Subcutaneous abdominal adipose tissue (tissue), 5 donors: ENCODE measurements at regions not wholly inside any gene's neighbourhood (a gene's known extent, or its start where the extent isn't known, plus 50 kb on each side); places are given as distances from the start of the nearest gene placed in this dataset.

ENCODE experiments used
- H3K27ac ChIP-seq: one replicate; pipeline ENCODE4 v1.7.0; 2013; ENCODE audit warnings: low read depth, mild to moderate bottlenecking, inconsistent platforms, low read length, moderate library complexity
- H3K27me3 ChIP-seq, 5 donors: one replicate each; pipeline ENCODE4 v1.7.0; 2013; ENCODE audit warnings: low read length in 5 of 5, inconsistent platforms in 1 of 5; ENCODE audit not compliant: control insufficient read depth in 5 of 5, insufficient read depth in 4 of 5
- H3K36me3 ChIP-seq, 5 donors: one replicate each; pipeline ENCODE4 v1.7.0; 2013; ENCODE audit warnings: low read length in 5 of 5; ENCODE audit not compliant: control insufficient read depth in 5 of 5, insufficient read depth in 5 of 5
- H3K4me1 ChIP-seq, 5 donors: one replicate each; pipeline ENCODE4 v1.7.0; 2013; ENCODE audit warnings: low read length in 5 of 5, mild to moderate bottlenecking in 3 of 5, moderate library complexity in 1 of 5; ENCODE audit not compliant: control insufficient read depth in 5 of 5, insufficient read depth in 5 of 5
- H3K4me3 ChIP-seq, 5 donors: one replicate each; pipeline ENCODE4 v1.7.0; 2013; ENCODE audit warnings: low read length in 5 of 5, low read depth in 1 of 5
- H3K9ac ChIP-seq, 5 donors: one replicate each; pipeline ENCODE4 v1.7.0; 2013; ENCODE audit warnings: low read length in 5 of 5, mild to moderate bottlenecking in 4 of 5, moderate library complexity in 3 of 5
- H3K9me3 ChIP-seq, 5 donors: one replicate each; pipeline ENCODE4 v1.7.0; 2013; ENCODE audit warnings: low read length in 5 of 5; ENCODE audit not compliant: control insufficient read depth in 5 of 5
- donor health status: healthy.
- donor health status: healthy.
- donor health status: healthy.
- donor health status: healthy.
- donor health status: healthy.

DNA sequence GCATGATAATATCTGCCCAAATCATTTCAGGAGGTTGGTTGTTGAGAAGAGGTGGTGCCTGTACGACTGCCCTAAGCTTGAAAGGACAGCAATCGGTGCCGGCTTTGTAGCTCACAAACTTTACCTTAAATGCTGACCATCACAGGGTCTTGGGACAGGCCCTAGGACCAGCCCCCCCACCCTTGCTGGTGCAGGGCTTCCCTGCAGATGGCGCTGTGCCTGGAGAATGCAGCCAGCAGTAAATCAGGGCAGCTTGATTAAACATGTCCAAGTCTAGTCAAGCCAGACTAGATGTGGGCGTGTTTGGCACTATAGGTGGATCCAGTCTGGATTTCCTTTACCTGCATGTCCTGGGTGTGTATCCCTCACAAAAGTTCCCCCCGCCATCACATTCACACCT is 135.5 kb upstream of the CRHR1 start:
- Histone ChIP-seq H3K27ac (no peak overlapping the region), H3K27me3 (peaks cover 3 to 40% (median 9%) of the 10 kb centered on the region in 5 donors), H3K9ac (no peak overlapping the region), H3K9me3 (no peaks in the 10 kb centered on the region), H3K36me3 (no peaks in the 10 kb centered on the region), H3K4me3 (no peak overlapping the region), H3K4me1 (peaks cover 0 to 4% (median 0%) of the 10 kb centered on the region in 5 donors)

DNA sequence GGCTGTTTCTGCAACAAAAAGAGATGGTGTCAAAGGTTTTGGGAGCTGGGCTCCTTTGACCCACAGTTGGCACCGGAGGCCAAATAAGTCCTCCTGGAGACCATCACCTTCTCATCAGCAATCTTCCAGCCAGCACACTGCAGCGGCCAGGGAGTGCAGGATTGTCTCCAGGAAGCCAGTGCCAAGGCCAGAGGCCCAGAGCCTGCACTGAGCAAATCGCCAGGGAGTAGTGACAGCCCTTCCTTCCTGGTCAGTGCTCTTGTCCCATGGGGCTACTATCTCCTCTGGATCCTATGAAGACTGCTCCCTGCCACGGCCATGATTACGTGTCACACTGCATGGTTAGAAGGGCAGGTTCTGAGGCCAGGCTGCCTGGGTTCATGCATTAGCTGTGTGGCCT is 134.3 kb upstream of the CRHR1 start:
- H3K27me3 ChIP-seq = peaks cover 3 to 40% (median 9%) of the 10 kb centered on the region in 5 donors
- H3K4me3 ChIP-seq = no peak overlapping the region
- H3K27ac ChIP-seq = no peak overlapping the region

DNA sequence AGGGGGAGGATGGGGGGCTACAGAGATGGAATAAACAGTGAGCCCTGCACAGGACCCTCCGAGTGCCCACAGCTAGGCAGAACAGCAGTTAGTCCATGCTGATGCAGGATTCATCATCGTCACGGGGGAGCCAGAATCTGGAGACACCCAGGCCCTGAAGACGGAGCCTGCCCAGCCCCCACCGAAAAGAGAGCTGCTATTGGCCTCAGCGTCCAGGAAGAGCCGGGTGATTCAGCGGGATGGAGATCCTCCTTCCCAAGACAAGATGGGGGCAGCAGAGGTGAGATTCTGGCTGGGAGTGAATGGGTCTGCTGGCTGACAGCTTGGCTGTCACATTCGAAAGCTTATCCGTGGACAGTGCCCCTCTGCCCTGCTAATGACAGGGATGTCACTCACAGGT is 133.6 kb upstream of the CRHR1 start:
- Histone ChIP-seq H3K9me3 (no peaks in the 10 kb centered on the region), H3K27ac (no peak overlapping the region), H3K36me3 (no peaks in the 10 kb centered on the region), H3K27me3 (peaks cover 3 to 40% (median 9%) of the 10 kb centered on the region in 5 donors), H3K4me1 (peaks cover 0 to 4% (median 0%) of the 10 kb centered on the region in 5 donors), H3K4me3 (no peak overlapping the region), H3K9ac (no peak overlapping the region)

More for the DNA sequence above, 134.3 kb upstream of the CRHR1 start:
- Histone ChIP-seq H3K9me3 (no peaks in the 10 kb centered on the region), H3K9ac (no peak overlapping the region), H3K4me1 (peaks cover 0 to 4% (median 0%) of the 10 kb centered on the region in 5 donors), H3K36me3 (no peaks in the 10 kb centered on the region)

DNA sequence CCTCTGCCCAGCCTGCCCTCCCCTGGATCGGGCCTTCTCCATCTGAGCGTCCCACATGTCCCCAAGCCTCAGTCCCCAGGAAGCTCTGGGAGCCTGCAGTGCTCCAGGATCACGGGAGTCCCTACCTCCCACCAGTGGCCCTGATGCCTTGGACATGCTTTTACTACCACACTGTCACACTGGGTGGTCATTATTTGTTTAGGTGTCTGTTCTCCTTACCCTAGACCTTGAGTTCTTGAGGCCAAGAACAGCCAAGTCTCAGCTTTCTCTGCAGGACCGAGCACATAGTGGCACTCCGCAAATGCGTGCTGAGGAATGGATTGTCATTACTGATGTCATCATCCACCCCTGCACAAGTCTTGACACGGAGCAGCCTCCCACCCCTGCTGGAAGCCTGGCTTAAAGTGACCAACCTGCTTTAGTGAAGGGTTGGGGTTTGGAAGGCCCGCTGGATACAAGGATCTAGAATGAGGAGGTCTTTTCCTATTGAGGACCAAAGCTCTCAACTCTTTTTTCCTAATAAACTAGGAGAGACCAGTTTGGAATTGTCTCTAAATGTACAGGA is 132.9 kb upstream of the CRHR1 start:
- H3K27ac ChIP-seq = no peak overlapping the region
- no peaks in the 10 kb centered on the region for H3K36me3 ChIP-seq
- no peak overlapping the region for H3K4me3 ChIP-seq
- H3K27me3 ChIP-seq = peaks cover 7 to 40% (median 10%) of the 10 kb centered on the region in 5 donors
- no peak overlapping the region for H3K9ac ChIP-seq
- H3K9me3 ChIP-seq = no peaks in the 10 kb centered on the region
- peaks cover 0 to 4% (median 0%) of the 10 kb centered on the region in 5 donors for H3K4me1 ChIP-seq

DNA sequence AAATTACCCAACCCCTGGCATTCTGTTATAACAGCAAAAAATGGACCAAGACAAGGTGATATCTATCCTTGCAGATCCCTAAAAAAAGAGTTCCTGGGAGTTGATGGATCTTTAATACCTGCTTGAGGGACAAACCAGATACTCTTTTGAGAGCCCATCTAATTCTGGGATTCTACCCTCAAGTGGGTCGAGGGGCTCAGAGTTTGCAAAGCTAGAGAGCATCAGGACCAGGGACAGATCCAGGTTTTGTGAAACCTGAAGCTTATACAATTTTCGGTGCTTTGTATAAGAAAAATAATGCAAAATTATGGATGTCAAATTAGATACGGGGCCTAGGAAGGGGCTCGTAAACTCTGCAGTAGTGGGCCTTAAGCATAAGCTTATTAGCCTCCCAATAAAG is 130.5 kb upstream of the CRHR1 start:
- peaks cover 9 to 26% (median 10%) of the 10 kb centered on the region in 5 donors for H3K27me3 ChIP-seq
- no peak overlapping the region for H3K9ac ChIP-seq
- H3K4me1 ChIP-seq = no peaks in the 10 kb centered on the region
- H3K4me3 ChIP-seq = no peak overlapping the region
- H3K27ac ChIP-seq = no peak overlapping the region
- no peaks in the 10 kb centered on the region for H3K36me3 ChIP-seq
- H3K9me3 ChIP-seq = no peaks in the 10 kb centered on the region

DNA sequence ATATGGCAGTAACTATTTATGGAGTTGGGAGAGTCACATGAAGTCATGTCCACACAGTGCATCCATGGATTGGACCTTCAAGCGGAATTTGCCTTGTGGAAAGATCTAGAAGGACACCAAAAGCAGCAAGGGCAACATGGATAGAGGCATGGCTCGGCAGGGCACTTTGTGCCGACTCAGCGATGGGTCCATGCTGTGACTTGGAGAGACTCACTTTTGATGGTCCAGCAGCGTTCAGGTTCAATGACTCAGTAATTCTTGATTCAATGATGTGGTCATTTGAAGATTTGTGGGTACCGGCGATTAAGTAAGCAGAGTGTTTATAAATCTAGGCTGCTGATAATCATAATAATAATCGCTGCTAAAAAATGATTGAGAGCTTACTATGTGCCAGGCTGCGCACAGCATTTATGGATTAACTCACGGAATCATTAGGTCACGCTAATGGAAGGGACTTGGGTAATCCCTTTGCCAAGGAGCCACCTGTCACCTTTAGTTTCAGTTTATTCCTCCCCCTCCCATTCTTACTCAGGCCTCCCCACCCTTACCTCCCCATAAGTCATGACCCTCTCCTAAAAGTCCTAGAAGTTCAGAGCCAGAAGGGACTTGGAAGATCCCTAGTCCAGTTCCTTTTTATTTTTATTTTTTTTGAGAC is 127.5 kb upstream of the CRHR1 start:
- Histone ChIP-seq H3K9ac (no peak overlapping the region), H3K9me3 (no peaks in the 10 kb centered on the region), H3K36me3 (no peaks in the 10 kb centered on the region), H3K27ac (no peak overlapping the region), H3K4me3 (no peak overlapping the region), H3K4me1 (no peaks in the 10 kb centered on the region), H3K27me3 (peaks cover 0 to 22% (median 7%) of the 10 kb centered on the region in 5 donors)

DNA sequence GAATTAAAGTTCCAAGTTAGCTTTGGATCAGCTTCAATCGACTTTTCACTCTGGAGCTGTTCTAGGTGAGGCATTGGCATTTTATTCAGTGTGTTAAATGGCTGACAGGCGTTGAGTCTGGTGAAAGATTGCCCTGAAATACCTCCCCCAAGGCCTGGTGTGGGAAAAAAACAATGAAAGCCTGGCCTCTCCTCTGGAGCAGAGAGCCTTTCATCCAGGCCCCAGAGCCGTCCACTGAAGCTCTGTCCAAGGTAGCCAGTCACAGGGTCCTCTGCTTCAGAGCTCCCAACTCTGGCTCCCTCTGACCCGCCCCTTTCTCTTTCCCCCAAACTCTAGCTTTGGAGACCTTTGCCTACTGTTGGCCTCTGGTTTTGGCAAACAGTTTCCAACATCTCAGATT is 123.6 kb upstream of the CRHR1 start:
- H3K27me3 ChIP-seq = peaks cover 0 to 25% (median 8%) of the 10 kb centered on the region in 5 donors
- peaks cover 0 to 5% (median 2%) of the 10 kb centered on the region in 5 donors for H3K9me3 ChIP-seq
- peaks cover 0 to 3% (median 0%) of the 10 kb centered on the region in 5 donors for H3K4me1 ChIP-seq

DNA sequence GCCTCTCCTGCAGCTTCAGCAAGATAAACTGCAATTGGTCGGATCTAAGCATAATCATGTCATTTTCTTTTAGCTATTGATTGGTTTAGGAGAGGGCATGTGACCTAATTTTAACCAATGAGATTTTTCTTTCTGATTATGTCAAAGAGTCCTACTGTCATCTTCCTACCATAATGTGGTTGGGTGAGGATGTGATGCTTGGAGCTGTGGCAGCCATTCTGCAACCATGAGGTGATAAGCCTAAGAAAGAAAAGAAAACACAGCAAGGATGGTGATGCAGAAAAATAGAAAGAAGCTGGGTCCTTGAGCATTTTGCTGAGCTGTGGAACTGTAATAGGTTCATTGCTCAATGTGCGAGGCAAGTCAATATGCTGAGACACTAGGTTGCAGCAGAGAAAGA is 121.7 kb upstream of the CRHR1 start:
- Histone ChIP-seq H3K27ac (no peak overlapping the region), H3K9me3 (peaks cover 0 to 5% (median 2%) of the 10 kb centered on the region in 5 donors), H3K9ac (no peak overlapping the region), H3K27me3 (peaks cover 0 to 30% (median 13%) of the 10 kb centered on the region in 5 donors), H3K4me1 (peaks cover 0 to 3% (median 0%) of the 10 kb centered on the region in 5 donors), H3K36me3 (no peaks in the 10 kb centered on the region), H3K4me3 (no peak overlapping the region)

More for the DNA sequence above, 123.6 kb upstream of the CRHR1 start:
- Histone ChIP-seq H3K27ac (no peak overlapping the region), H3K9ac (no peak overlapping the region), H3K36me3 (no peaks in the 10 kb centered on the region), H3K4me3 (no peak overlapping the region)

DNA sequence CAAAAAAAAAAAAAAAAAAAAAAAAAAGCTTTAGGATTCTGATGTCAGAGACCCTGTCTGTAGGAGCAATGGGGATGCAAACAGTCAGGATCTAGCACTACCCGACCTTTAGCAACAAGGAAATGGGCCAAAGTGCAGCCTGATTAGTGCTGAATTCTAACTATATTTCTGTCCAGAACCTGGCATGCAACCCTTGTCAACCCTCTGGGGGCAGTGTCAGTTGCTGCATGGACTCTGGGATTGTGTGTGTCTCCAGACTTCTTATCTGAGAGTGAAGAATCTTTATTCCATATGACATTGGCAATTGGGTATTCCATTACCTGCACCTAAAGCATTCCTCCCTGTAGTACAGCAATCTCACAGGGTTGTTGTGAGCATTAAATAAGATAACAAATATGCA is 120.3 kb upstream of the CRHR1 start:
- peaks cover 0 to 29% (median 15%) of the 10 kb centered on the region in 5 donors for H3K27me3 ChIP-seq

DNA sequence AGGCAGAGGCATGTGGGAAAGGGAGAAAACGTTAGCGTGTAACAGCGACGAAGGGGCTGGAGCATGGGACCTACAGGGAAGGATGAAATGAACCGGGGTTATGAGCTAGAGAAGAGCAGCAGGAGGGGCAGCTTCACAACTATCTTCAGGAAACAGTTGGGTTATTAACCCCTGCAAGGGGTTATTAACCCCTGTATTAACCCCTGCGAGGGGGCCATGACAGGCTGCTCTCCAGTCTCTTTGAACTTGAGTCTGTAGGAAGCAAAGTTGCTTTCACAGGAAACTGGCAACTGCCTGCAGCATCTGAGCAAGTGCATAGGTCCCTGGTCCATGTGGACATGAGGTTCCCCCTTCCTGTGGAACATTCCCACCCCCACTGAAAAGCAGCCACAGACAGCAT is 119.2 kb upstream of the CRHR1 start:
- H3K27me3 ChIP-seq = peaks cover 0 to 23% (median 15%) of the 10 kb centered on the region in 5 donors
- no peak overlapping the region for H3K27ac ChIP-seq
- H3K4me1 ChIP-seq = peaks cover 0 to 3% (median 0%) of the 10 kb centered on the region in 5 donors
- no peak overlapping the region for H3K4me3 ChIP-seq
- H3K9me3 ChIP-seq = peaks cover 0 to 5% (median 2%) of the 10 kb centered on the region in 5 donors
- H3K9ac ChIP-seq = no peak overlapping the region
- H3K36me3 ChIP-seq = no peaks in the 10 kb centered on the region

More for the DNA sequence above, 120.3 kb upstream of the CRHR1 start:
- no peak overlapping the region for H3K9ac ChIP-seq
- no peak overlapping the region for H3K4me3 ChIP-seq
- H3K27ac ChIP-seq = no peak overlapping the region
- H3K9me3 ChIP-seq = peaks cover 0 to 5% (median 2%) of the 10 kb centered on the region in 5 donors
- H3K4me1 ChIP-seq = peaks cover 0 to 3% (median 0%) of the 10 kb centered on the region in 5 donors
- H3K36me3 ChIP-seq = no peaks in the 10 kb centered on the region
